Renal cortex interstitium (tissue), 11 donors: ENCODE measurements at regions not wholly inside any gene's neighbourhood (a gene's known extent, or its start where the extent isn't known, plus 50 kb on each side); places are given as distances from the start of the nearest gene placed in this dataset.

Experiments used
- DNase-seq, 11 donors: peaks; one replicate each; pipeline ENCODE4 v3.0.0-alpha.2; 2013; ENCODE audit warnings: low read depth in 9 of 11, low spot score in 4 of 11; ENCODE audit errors: extremely low read depth in 1 of 11

- DNase-seq = no peak
These were observed 988.7 kb downstream of the NTRK3 start for GRCh38 chr15:87267798-87268197.

DNA sequence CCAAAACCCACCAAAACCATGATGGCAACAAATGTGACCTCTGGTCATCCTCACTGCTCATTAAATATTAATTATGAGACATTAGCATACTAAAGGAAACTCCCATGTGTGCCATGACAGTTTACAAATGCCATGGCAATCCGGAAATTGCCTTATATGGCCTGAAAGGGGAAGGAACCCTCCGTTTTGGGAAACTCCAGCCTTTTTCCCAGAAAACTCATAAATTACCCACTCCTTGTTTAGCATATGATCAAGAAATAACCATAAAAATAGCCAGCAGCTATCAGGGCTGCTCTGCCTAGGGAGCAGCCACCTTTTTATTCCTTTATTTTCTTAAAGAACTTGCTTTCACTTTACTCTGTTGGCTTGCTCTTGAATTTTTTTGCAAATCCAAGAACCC lies 992.7 kb downstream of the NTRK3 start:
- peak in 1 of 11 donors; percentile 3 for DNase-seq

DNA sequence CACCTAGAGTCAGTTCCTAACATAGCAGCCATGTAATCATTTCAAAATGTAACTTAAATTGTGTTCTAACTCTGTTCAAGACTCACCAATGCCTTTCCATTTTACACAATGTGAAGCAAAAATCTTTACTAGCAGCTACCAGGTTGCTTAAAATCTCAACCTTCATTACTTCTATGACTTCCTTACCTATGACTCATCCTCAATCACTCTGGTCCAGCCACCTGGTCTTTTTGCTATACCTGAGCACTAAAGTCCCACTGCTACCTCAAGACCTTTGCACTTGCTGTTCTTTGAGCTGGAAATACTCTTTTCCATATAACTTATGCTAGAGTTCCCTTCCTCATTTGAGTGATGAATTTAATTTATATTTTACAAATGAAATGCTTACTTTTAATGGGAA lies 993.2 kb downstream of the NTRK3 start:
- no peak for DNase-seq

DNA sequence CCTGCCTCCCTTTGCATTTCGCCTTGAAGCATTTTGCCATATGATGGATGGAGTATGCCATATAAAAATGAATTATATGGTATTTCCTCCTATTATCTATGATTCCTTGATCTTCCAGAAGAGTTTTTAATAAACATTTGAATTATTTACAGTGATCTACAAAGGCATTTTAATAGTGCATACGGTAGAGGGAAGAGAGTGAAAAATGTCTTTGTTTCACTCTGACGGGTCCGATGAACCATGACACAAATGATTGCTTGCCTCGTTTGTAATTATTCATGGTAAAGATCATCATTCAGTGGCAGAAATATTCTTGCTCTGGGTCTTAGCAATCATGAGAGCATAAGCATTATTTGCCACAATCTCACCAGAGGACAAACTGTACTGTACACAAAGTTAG lies 1010.9 kb downstream of the NTRK3 start:
- DNase-seq = no peak

- no peak for DNase-seq
These were observed 1013.1 kb downstream of the NTRK3 start for GRCh38 chr15:87243474-87243873.

DNA sequence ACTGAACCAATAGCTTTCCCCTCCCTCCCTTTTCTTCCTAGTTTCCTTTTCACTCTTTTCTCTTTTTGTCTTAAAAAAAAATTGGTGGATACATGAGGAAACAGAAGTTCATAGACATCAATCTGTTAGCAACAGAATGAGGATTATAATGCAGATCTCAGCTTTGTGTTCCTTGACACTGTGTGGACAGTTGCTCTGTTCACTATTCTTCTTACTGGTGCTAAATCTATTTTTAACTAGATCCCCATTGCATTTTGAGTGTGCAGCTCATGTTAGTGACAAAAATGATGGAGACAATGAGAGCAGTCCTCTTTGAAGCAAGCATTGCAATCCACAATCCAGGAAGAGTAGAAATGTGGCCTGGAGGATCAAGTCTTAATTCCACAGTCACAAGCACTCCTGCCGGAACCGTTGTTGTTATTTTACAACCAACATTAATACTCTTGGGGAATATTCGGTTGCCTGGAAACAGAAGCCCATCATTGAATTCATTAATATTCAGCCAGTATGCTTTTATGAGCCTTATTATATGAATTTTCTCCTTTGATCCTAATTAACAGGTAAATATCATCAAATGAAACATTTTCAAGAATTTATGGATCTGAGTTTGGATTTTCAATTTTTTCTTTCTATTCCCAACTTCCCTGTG lies 1016.8 kb downstream of the NTRK3 start:
- no peak for DNase-seq

DNA sequence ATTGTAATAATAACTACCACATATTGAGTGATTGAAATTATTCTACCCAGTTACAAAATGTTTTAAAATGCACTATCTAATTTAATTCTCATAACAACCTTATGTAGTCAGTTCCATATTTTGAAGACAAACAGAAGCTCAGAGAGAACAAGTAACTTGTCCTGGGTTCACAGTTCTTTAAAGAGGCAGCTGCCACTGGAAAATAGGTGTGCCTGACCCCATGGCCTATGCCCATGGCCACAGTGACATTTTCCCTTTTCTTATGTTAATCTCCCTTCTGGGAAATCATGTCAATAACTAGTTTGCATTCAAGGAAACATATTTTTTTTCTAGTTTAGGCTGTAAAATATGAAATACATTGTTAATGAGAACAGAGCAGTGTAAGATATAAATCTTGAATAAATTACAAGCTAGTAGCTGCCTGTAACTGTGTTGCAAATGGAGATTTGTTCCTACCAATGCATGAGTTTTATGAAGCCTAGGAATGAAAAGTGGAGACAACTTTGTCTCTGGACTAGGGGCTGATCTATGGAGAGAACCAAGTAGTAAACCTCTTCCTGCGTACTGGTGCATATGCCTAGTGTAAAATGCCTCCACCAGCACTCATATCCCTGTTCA lies 1018.0 kb downstream of the NTRK3 start:
- no peak for DNase-seq

DNA sequence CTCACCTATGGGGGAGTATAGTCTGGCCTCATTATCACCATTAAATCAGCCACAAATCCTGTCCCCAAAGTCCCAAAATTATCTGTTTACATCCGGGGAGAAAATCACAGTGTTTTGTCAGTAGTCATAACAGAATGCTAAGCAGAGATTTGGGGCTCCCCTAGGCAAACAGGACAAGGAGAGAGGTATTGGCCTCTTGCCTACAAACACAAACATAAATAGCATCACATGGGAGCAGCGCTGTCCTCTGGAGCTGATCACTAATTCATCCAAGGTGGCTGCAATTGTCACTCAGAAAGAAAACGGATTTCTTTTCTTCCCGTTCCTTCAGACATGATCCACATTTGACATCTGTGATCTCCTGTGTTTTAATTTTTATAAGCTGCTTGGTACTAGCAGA lies 1028.1 kb downstream of the NTRK3 start:
- DNase-seq = no peak

- DNase-seq = no peak
These were observed 1028.7 kb downstream of the NTRK3 start for GRCh38 chr15:87227846-87228245.

DNA sequence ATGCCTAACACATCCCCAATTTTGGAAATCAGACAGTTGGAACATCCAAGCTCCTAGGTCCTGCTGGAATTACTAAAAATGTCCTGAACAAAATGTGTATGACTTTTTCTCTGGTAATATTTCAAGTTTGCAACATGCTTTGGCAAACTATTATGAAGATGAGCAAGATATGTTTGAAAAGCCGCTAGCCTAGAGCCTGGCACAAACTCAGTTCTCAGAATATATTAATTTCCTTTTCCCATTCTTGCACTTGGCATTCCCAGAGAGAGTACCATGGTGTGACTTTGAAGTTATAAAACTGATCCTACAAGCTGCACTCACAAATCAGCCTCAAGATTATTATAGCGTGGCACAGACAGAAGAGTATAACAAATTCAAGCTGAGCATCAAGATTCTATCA lies 1031.1 kb downstream of the NTRK3 start:
- DNase-seq = no peak

- no peak for DNase-seq
These were observed 1032.1 kb downstream of the NTRK3 start for GRCh38 chr15:87224404-87224803.

- DNase-seq = no peak
These were observed 1036.6 kb downstream of the NTRK3 start for GRCh38 chr15:87219650-87220615.

DNA sequence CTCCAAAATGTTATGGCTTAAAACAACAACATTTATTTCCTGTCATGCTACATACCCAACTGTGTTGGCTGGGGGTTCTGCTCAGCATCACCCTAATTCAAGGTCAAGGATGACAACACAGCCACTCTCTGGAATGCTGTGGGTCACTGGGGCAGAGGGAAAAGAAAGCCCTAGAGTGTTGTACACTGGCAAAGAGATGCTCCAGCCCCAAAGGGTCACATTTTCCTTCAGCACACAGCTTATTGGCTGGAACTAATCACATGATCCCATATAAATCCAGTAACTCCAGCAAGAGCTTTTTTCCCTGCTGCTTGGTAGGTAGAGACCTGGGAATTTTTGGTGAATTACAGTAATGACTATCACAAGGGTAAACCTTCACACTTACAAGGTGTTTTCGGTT lies 1041.4 kb downstream of the NTRK3 start:
- DNase-seq = no peak

DNA sequence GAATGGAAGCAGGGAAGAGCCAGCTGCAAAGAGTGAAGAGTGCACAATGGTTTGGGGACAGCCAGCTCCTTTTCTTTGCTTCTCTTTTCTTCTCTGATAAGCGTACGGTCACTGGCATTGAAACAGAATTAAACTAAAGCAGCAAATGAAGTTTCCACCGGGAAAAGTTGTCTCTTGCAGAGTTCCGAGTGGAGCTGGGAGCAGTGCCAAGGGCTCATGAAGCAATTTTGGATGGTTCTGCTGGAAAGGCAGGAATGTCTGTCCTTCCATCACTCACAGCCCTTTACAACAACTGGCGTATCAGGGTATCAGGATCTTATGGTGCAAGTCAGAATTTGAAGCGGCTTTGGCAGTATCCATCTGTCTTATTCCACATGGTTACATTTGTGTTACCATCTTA lies 1042.9 kb downstream of the NTRK3 start:
- no peak for DNase-seq

DNA sequence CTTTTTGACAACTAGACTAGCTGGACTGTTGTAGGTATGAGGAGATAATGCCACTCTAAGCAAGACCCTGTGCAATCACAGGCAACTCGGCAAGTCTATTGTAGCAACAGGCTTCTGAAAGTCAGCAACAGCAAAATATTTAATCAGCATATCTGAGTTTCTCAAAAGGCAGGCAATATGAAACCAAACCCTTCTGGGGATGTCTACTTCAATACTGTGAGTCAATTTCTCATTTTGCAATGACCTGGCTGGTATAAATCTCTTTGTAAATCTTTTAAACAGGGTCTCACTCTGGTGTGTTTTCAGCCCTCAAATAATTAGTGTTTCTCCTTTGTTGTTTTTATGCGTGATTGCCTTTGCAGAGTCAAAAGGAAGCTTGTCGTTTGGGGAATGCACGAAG lies 1044.5 kb downstream of the NTRK3 start:
- no peak for DNase-seq

DNA sequence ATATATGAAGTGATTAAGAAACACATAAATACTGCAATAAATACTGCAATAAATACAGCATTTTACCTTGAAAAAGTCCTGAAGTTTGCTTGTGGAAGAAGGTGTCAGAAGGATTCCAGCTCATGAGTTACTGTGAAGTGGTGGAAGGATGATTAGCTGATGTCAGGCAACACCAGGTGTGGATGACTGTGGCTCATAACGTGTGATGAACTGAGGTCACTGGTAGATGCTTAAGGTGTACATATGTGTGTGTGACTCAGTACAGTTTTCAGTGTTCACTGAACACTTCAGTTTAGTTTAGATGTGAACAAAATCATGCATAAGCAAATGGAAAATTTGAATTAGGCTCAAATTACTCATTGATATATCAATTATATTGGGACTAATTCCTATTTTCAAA lies 1045.0 kb downstream of the NTRK3 start:
- DNase-seq = no peak

DNA sequence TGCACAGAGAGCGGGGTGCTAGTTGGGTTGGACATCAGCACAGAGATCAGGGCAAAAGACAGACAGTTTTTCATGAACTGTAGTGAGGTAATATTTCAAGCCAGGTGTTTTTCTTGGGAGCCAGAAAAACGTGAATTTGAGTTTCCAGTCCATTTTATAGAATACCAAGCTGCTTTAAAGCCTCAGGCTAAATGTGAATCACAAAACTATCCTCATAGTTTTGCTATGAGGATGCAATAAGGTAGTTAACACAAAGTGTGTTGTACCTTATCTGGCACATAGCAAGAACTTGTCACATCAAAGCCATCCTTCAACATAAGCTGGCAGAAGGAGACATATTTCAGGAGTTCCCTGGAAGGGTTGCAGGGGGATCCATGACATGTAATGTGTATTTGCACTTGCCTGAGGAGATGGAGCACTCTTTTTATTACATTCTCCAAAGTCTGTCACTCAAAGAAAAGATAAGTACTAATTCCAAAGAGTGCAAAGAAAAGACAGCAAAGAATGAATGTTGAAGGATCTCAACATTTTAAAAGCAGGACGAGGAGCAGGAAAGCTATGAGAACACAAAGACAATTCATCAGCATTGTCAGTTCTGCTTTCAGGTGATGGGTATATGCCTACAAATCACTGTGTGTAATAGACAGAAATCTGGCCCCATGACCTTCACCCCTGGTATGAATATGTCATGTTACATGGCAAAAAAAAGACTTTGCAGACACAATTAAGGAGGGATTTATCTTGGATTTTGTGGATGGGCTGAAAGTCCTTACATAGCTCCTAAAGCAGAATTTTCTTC lies 1046.4 kb downstream of the NTRK3 start:
- no peak for DNase-seq

GRCh38 chr15:87207990-87208580 lies 1048.5 kb downstream of the NTRK3 start:
- DNase-seq = no peak

DNA sequence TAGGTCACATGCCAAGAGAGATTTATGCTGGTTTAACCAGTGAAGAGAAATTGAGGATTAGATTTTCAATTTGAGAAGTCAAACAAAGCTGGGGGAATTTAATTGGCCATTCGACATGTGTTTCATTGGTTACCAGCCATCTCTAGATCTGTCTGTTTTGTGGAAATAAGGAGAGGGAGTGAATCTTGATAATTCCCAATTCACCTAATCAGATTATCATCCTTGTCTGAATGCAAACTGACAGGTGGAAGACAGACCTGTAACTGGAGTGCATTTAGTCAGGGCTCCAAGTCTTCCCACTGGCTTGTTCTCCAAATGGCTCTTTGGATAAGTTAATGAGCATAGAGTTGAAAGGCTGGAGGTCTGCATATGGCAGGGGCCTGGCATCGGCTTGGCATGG lies 1049.3 kb downstream of the NTRK3 start:
- no peak for DNase-seq
